ENCODE measurements at regions not wholly inside any gene's neighbourhood (a gene's known extent, or its start where the extent isn't known, plus 50 kb on each side); places are given as distances from the start of the nearest gene placed in this dataset.
"Not testable (repeated sequence)": the region's sequence is repeated elsewhere in the genome, so short reads cannot be mapped to it uniquely, and the experiment has no call there.

DNA sequence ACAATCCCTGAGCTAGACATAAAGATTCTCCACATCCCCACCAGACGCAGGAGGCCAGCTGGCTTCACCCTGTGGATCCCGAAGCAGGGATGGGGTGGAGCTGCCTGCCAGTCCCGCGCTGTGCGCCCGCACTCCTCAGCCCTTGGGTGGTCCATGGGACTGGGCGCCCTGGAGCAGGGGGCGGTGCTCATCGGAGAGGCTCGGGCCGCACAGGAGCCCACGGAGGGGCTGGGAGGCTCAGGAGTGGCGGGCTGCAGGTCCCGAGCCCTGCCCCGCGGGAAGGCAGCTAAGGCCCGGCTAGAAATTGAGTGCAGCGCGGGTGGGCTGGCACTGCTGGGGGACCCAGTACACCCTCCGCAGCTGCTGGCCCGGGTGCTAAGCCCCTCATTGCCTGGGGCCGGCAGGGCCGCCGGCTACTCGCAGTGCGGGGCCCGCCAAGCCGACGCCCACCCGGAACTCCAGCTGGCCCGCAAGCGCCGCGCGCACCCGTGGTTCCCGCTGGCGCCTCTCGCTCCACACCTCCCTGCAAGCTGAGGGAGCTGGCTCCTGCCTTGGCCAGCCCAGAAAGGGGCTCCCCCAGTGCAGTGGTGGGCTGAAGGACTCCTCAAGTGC lies 1032.2 kb upstream of the PCDH20 start:
- H3K9ac ChIP-seq (ENCODE audit: low read depth, low read length); H3K27ac ChIP-seq (ENCODE audit: low read length); H3K27me3 ChIP-seq (ENCODE audit: insufficient read depth, low read length); H3K36me3 ChIP-seq (ENCODE audit: insufficient read depth, low read depth, low read length); H3K4me1 ChIP-seq (ENCODE audit: insufficient read depth, low read length); H3K9me3 ChIP-seq (ENCODE audit: insufficient read depth, low read depth, low read length); H3K4me3 ChIP-seq (ENCODE audit: low read length): not testable (repeated sequence)

DNA sequence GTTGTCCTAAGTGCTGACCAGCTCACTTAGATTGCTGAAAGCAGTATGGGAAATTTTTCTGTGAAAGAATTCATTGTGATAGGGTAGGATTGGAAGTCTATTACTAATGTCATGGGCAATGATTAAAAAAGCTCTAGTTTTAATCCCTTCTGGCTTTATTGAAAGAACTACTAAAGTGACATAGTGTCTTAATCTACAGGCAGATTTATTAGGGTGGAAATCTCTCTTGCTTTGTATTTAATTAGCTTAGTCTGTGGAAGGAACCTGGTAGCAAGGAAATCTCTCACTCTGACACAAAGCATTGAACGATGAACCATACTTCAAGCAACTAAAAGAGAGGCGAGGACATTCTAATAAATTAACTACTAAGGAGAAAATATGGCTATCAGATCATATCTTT lies 1029.2 kb upstream of the PCDH20 start:
- Histone ChIP-seq H3K4me3 (ENCODE audit: low read length) (no peak overlapping the region), H3K27ac (ENCODE audit: low read length) (no peak overlapping the region), H3K9ac (ENCODE audit: low read depth, low read length) (no peak overlapping the region), H3K4me1 (ENCODE audit: insufficient read depth, low read length) (no peaks in the 10 kb centered on the region), H3K27me3 (ENCODE audit: insufficient read depth, low read length) (no peaks in the 10 kb centered on the region), H3K9me3 (ENCODE audit: insufficient read depth, low read depth, low read length) (no peaks in the 10 kb centered on the region), H3K36me3 (ENCODE audit: insufficient read depth, low read depth, low read length) (no peaks in the 10 kb centered on the region)

DNA sequence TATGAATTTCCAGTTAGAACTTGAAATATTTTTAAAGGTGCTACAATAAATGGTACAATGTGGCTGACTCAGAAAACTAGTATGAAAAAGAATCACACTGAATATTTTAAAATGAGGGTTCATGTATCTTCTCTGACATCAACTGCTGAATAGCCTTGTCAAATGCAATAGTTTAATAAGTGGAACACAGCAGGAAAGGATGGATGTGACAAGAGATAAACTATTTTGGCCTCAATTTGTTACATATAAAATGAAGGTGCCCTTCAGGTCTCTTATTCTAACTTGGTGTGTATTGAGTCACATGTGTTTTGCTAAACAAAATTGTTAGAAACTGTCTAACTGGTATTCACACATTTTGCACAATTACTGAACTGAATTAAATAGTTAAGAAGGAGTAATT lies 1018.4 kb upstream of the PCDH20 start:
- no peaks in the 10 kb centered on the region for H3K36me3 ChIP-seq (ENCODE audit: insufficient read depth, low read depth, low read length)
- no peaks in the 10 kb centered on the region; the same call in 1 of the 2 replicates for H3K4me1 ChIP-seq (ENCODE audit: insufficient read depth, low read length)
- H3K27me3 ChIP-seq (ENCODE audit: insufficient read depth, low read length): no peaks in the 10 kb centered on the region
- H3K9me3 ChIP-seq (ENCODE audit: insufficient read depth, low read depth, low read length): no peaks in the 10 kb centered on the region
- H3K4me3 ChIP-seq (ENCODE audit: low read length): no peak overlapping the region
- H3K27ac ChIP-seq (ENCODE audit: low read length): no peak overlapping the region
- no peak overlapping the region for H3K9ac ChIP-seq (ENCODE audit: low read depth, low read length)

DNA sequence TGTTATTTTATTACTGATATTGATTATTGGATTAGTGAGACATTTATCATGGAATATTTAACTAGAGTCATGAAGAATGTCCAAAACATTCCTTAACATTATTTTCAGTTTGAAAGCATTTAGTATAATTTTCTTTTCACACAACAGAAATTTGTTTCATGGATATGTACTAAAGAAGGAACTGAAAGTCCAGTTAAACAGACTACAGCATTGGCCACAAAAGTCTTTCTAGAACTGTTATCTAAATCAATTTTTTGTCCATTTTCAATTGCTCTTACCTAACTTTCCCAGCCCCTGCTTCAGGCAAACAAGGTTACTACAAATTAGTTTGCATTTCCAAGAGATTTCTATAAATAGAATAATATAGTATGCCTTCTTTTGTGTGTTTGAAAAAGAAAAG lies 1018.0 kb upstream of the PCDH20 start:
- Histone ChIP-seq H3K27me3 (ENCODE audit: insufficient read depth, low read length) (no peaks in the 10 kb centered on the region), H3K4me1 (ENCODE audit: insufficient read depth, low read length) (no peaks in the 10 kb centered on the region; the same call in 1 of the 2 replicates), H3K9ac (ENCODE audit: low read depth, low read length) (no peak overlapping the region), H3K27ac (ENCODE audit: low read length) (no peak overlapping the region), H3K9me3 (ENCODE audit: insufficient read depth, low read depth, low read length) (no peaks in the 10 kb centered on the region), H3K36me3 (ENCODE audit: insufficient read depth, low read depth, low read length) (no peaks in the 10 kb centered on the region), H3K4me3 (ENCODE audit: low read length) (no peak overlapping the region)

DNA sequence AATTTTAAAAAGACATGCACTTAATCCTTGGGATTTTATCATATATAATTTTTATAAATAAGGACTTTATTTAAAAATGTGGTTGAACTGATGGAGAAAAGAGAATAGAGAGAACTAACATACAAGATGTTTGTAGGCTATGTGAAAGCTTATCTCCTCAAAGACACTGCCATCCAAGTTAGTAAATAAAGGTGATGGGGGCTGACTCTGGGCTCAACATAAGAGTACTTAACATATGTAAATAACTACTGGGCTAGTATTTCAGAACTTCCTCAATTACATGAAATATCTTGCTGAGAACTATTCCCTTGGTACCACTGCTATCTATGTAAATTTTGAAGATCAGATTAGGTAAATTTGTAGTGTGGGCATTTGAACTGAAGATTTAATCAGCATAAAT lies 1017.3 kb upstream of the PCDH20 start:
- Histone ChIP-seq H3K27ac (ENCODE audit: low read length) (no peak overlapping the region), H3K36me3 (ENCODE audit: insufficient read depth, low read depth, low read length) (no peaks in the 10 kb centered on the region), H3K9ac (ENCODE audit: low read depth, low read length) (no peak overlapping the region), H3K27me3 (ENCODE audit: insufficient read depth, low read length) (no peaks in the 10 kb centered on the region), H3K4me1 (ENCODE audit: insufficient read depth, low read length) (no peaks in the 10 kb centered on the region; the same call in 1 of the 2 replicates), H3K4me3 (ENCODE audit: low read length) (no peak overlapping the region), H3K9me3 (ENCODE audit: insufficient read depth, low read depth, low read length) (no peaks in the 10 kb centered on the region)

DNA sequence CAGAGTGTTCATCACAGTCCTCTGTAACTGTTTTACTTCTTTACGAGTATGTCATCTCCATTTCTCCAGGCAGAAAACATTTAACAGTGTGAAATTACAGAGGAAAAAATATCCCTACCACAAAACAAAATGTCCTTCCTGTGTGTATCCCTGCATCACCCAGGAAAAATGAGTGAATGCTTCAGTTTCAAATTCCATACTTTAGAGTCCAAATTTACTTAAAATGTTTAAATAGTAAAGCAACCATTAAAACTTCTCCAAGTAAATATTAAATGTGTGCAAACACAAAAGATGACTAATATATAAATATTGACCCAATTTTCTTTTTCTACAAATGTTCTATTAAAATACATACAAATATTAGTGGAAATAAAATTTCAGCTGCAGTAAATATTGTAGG lies 1016.6 kb upstream of the PCDH20 start:
- no peak overlapping the region for H3K9ac ChIP-seq (ENCODE audit: low read depth, low read length)
- H3K4me1 ChIP-seq (ENCODE audit: insufficient read depth, low read length): no peaks in the 10 kb centered on the region; the same call in 1 of the 2 replicates
- no peak overlapping the region for H3K4me3 ChIP-seq (ENCODE audit: low read length)
- H3K36me3 ChIP-seq (ENCODE audit: insufficient read depth, low read depth, low read length): no peaks in the 10 kb centered on the region
- H3K27me3 ChIP-seq (ENCODE audit: insufficient read depth, low read length): no peaks in the 10 kb centered on the region
- H3K9me3 ChIP-seq (ENCODE audit: insufficient read depth, low read depth, low read length): no peaks in the 10 kb centered on the region
- no peak overlapping the region for H3K27ac ChIP-seq (ENCODE audit: low read length)

DNA sequence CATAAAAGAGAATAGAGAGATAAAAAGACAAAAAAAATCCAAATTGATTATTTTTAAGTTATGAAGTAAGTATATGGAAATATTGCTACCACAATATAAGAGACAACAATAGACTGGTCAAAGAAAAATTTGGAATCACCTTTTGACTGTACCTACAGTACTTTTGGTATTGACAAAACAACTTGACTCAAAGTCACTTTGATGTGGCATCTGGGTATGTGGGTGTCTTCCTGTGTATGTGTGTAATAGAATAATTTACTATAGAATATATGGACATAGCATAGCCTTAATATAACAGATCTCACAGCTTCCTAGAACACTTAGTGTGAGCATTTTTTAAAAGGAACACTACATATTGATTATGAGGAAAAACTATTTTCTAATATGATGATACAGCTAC lies 1016.2 kb upstream of the PCDH20 start:
- no peaks in the 10 kb centered on the region; the same call in 1 of the 2 replicates for H3K4me1 ChIP-seq (ENCODE audit: insufficient read depth, low read length)
- no peaks in the 10 kb centered on the region for H3K36me3 ChIP-seq (ENCODE audit: insufficient read depth, low read depth, low read length)
- H3K9me3 ChIP-seq (ENCODE audit: insufficient read depth, low read depth, low read length): no peaks in the 10 kb centered on the region
- no peak overlapping the region for H3K9ac ChIP-seq (ENCODE audit: low read depth, low read length)
- no peak overlapping the region for H3K4me3 ChIP-seq (ENCODE audit: low read length)
- no peak overlapping the region for H3K27ac ChIP-seq (ENCODE audit: low read length)
- no peaks in the 10 kb centered on the region for H3K27me3 ChIP-seq (ENCODE audit: insufficient read depth, low read length)

DNA sequence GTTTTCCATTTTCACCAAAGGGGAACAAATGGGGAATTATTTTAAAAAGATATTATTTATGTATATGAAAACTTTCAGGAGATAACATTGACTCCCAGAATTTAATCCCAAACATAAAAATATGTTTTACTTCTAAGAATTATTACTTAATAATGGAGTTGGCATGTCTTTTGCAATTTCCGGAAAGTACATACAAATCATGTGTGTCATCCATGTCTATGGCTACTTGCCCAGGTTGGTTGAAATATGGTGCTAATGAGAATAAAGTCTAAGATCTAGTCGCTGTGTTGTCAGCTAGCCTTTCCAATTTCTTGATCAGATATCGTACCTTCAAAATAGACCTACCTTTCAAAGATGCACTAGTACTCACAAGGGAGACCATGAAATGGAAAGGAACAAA lies 1003.2 kb upstream of the PCDH20 start:
- no peaks in the 10 kb centered on the region for H3K27me3 ChIP-seq (ENCODE audit: insufficient read depth, low read length)
- no peaks in the 10 kb centered on the region for H3K9me3 ChIP-seq (ENCODE audit: insufficient read depth, low read depth, low read length)
- H3K36me3 ChIP-seq (ENCODE audit: insufficient read depth, low read depth, low read length): no peaks in the 10 kb centered on the region
- H3K9ac ChIP-seq (ENCODE audit: low read depth, low read length): no peak overlapping the region
- no peaks in the 10 kb centered on the region for H3K4me1 ChIP-seq (ENCODE audit: insufficient read depth, low read length)
- no peak overlapping the region for H3K27ac ChIP-seq (ENCODE audit: low read length)
- no peak overlapping the region for H3K4me3 ChIP-seq (ENCODE audit: low read length)

DNA sequence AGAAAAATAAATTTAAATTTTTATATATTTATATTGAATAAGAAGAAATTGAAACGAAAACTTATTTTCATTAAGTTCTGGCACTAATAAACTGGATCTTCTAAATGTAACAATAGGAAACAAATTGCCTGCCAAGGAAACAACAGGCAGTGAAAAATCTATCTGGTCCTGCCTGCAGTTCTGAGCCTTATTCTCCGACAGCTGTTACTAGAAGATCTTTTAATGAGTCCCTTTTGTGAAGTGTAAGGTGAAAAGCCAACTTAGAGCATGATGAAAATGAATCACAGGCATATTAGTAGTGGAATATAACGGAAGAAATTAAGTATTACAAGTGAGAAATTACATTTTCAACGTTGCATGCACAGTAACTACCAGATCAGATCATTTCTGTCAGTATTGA lies 1002.7 kb upstream of the PCDH20 start:
- Histone ChIP-seq H3K27ac (ENCODE audit: low read length) (no peak overlapping the region), H3K36me3 (ENCODE audit: insufficient read depth, low read depth, low read length) (no peaks in the 10 kb centered on the region), H3K4me1 (ENCODE audit: insufficient read depth, low read length) (no peaks in the 10 kb centered on the region)

DNA sequence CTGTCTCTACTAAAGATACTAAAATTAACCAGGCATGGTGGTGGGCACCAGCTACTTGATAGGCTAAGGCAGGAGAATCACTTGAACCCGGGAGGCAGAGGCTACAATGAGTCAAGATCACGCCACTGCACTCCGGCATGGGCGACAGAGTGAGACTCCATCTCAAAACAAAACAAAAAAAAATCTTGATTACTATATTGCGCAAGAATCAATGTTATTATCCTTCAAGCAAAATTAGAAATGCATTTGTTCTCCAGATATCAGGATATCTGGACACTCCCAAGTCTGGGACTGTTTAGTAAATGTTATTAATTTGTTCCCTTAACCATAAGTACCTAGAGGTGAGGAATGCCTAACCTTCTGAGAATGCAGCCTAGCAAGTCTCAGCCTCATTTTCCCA lies 992.2 kb upstream of the PCDH20 start:
- Histone ChIP-seq H3K4me1 (ENCODE audit: insufficient read depth, low read length) (no peaks in the 10 kb centered on the region), H3K9me3 (ENCODE audit: insufficient read depth, low read depth, low read length) (peaks cover 7% of the 10 kb centered on the region; the same call in 1 of the 2 replicates), H3K27ac (ENCODE audit: low read length) (no peak overlapping the region), H3K4me3 (ENCODE audit: low read length) (no peak overlapping the region), H3K36me3 (ENCODE audit: insufficient read depth, low read depth, low read length) (no peaks in the 10 kb centered on the region), H3K9ac (ENCODE audit: low read depth, low read length) (no peak overlapping the region), H3K27me3 (ENCODE audit: insufficient read depth, low read length) (no peaks in the 10 kb centered on the region)

More for the DNA sequence above, 1002.7 kb upstream of the PCDH20 start:
- H3K9me3 ChIP-seq (ENCODE audit: insufficient read depth, low read depth, low read length): no peaks in the 10 kb centered on the region
- no peaks in the 10 kb centered on the region for H3K27me3 ChIP-seq (ENCODE audit: insufficient read depth, low read length)
- no peak overlapping the region for H3K4me3 ChIP-seq (ENCODE audit: low read length)
- H3K9ac ChIP-seq (ENCODE audit: low read depth, low read length): no peak overlapping the region

DNA sequence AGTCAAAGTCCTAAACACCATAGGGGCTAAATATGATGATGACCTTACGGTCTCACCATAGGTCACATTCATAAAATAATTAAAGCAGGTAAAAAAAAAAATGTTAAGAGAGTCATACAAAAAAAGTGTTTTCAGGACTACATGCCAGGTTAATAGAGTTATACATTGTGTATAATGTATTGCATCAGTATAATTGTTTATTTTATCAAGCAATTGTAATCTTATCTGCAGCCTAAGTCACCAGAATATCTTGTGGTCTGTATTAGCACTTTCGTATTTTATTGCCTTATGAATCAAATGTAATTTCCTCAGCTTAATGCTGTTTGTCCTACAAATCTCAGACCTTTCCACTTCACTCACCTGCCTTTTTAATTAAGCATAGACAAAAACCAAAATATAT lies 972.9 kb upstream of the PCDH20 start:
- H3K4me1 ChIP-seq (ENCODE audit: insufficient read depth, low read length): no peaks in the 10 kb centered on the region
- H3K27me3 ChIP-seq (ENCODE audit: insufficient read depth, low read length): no peaks in the 10 kb centered on the region
- no peak overlapping the region for H3K4me3 ChIP-seq (ENCODE audit: low read length)
- no peaks in the 10 kb centered on the region for H3K36me3 ChIP-seq (ENCODE audit: insufficient read depth, low read depth, low read length)
- H3K27ac ChIP-seq (ENCODE audit: low read length): no peak overlapping the region
- no peak overlapping the region for H3K9ac ChIP-seq (ENCODE audit: low read depth, low read length)
- no peaks in the 10 kb centered on the region for H3K9me3 ChIP-seq (ENCODE audit: insufficient read depth, low read depth, low read length)

DNA sequence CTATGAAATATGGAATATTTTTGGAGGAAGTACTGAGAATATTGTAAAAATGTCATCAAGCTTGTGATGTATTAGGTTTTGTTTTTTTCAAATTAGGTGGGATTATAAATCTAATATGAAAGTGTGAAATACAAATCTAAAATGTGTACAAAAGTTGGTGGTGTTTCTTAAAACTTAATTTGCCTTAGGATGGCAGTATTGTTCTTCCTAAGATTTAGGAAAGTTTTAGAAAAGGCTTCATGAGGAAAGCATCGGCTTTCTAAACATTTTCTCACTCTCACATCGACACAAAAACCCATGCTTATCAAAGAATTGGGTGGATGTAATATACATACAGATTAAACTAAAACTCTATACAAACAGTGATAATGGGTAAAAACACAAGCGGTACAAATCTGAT lies 972.0 kb upstream of the PCDH20 start:
- Histone ChIP-seq H3K9me3 (ENCODE audit: insufficient read depth, low read depth, low read length) (no peaks in the 10 kb centered on the region), H3K4me3 (ENCODE audit: low read length) (no peak overlapping the region), H3K9ac (ENCODE audit: low read depth, low read length) (no peak overlapping the region), H3K36me3 (ENCODE audit: insufficient read depth, low read depth, low read length) (no peaks in the 10 kb centered on the region), H3K27ac (ENCODE audit: low read length) (no peak overlapping the region), H3K27me3 (ENCODE audit: insufficient read depth, low read length) (no peaks in the 10 kb centered on the region), H3K4me1 (ENCODE audit: insufficient read depth, low read length) (no peaks in the 10 kb centered on the region)
